CD4-positive, alpha-beta T cell treated with Interferon gamma for 1 hour (primary cell): ENCODE measurements at regions not wholly inside any gene's neighbourhood (a gene's known extent, or its start where the extent isn't known, plus 50 kb on each side); places are given as distances from the start of the nearest gene placed in this dataset.
"Not testable (repeated sequence)": the region's sequence is repeated elsewhere in the genome, so short reads cannot be mapped to it uniquely, and the experiment has no call there.

Source experiments
- DNase-seq: peaks from one replicate; pipeline ENCODE4 v3.0.0-alpha.2; 2020

DNA sequence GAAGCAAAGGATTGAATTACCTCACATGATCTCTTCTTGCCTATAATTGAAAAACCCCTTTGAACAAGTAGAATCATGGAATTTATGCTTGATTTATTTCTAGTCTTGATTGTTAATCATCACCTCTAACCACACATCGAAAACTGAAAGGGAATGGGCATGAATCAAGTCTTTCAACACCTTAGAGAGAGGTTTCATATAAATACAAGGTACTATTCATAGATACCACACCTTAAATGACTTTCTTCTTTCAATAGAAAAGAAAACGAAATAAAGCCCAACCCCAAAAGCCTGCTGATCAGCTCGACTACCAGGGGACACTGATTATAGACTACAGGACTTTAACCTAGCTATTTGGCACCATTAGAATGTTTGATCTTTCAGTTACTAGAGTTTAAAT lies 128.6 kb upstream of the PTPRZ1 start:
- DNase-seq = no peak

DNA sequence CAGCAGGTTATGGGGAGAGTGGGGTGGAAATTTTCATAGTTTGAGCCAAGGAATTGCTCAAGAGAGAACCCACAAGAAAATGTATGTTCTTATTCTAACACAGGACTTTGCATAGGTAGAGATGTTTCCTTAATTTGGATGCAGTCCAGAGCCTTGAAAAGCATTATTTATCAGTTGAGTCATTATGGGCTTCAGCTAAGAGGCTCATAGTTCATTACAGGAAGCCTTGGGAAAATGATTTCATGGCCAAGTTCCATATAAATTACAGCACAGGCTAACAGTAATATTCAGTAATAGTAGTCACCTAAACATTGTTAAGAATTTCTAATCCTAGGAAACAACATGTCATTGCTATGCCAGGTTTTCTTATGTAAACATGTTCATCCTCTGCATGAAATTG lies 131.1 kb upstream of the PTPRZ1 start:
- no peak for DNase-seq

DNA sequence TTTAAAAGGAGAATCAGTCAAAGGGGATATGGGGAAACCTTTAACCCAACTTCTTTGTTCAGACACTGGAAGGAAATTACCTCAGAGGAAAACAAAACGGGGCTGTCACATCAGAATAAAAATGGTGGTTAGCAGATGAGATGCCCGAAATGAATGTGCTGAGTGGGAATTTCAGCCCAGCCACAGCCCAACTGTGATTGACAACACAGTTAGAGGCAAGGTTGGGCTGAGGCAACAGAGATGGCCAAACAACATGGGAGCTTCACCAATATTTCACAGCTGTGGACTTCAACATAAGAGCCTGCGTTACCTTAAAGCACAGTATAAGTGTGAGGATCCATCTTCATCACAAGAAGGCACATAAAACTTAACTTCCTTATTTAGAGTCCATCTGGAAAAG lies 133.5 kb upstream of the PTPRZ1 start:
- no peak for DNase-seq

DNA sequence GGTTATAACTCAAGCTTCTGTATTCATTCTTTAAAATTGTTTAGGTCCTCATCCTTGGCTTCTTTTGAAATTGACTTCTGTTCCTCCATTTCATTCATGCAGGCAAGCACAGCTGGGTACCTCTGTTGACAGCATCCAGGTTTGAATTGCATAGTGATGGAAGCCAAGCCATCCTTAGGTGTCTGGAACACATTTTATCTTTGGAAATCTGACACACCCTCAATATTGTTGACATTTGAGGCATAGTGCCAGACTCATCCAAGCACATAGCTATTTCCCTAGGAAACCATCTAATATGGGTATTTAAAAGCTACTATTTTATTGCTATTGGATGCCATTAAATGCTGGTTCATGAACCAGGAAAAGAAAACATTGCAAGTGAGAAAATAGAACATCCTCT lies 142.1 kb upstream of the PTPRZ1 start:
- no peak for DNase-seq

DNA sequence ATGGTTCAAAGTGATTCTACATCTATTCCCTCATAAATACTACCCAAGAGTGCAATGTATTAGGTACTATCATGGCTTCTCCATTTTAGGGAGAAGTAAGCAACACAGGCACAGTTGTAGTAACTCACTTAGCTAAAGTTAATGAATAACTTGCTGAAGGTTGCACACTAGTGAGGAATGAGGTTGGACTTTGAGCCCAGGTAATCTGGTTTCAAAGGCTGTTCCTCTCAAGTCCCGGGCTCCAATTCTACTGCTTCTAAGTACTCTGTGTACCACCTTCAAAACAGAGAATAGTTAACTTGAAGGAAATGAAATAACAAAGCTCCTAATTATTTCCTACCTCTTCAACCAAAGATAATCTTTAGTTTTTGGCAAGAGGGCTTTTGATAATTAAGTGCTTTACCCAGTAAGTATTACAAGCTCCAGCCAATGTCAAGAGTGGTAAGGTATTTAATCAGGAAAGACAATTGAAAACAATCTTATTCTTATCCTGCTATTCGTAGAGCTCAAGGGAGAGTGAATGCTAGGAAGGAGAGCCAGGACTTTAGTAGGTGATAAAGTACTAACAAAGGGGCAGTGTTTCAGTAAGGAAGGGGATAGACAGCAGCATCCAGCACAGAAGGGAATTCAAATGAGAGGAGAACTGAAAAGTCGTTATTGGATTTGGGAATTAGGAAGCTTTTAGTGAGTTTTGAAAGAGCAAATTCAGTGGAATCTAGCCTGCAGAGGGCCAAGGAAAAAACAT lies 158.2 kb upstream of the PTPRZ1 start:
- DNase-seq = no peak

DNA sequence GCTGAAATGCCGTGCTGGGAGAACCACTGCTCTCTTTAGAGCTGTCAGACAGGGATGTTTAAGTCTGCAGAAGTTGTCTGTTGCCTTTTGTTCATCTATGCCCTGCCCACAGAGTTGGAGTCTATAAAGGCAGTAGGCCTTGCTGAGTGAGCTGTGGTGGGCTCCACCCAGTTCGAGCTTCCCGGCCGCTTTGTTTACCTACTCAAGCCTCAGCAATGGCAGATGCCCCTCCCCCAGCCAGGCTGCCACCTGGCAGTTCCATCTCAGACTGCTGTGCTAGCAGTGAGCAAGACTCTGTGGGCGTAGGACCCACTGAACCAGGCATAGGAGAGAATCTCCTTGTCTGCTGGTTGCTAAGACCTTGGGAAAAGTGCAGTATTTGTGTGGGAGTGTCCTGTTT lies 160.0 kb upstream of the PTPRZ1 start:
- DNase-seq = not testable (repeated sequence)

DNA sequence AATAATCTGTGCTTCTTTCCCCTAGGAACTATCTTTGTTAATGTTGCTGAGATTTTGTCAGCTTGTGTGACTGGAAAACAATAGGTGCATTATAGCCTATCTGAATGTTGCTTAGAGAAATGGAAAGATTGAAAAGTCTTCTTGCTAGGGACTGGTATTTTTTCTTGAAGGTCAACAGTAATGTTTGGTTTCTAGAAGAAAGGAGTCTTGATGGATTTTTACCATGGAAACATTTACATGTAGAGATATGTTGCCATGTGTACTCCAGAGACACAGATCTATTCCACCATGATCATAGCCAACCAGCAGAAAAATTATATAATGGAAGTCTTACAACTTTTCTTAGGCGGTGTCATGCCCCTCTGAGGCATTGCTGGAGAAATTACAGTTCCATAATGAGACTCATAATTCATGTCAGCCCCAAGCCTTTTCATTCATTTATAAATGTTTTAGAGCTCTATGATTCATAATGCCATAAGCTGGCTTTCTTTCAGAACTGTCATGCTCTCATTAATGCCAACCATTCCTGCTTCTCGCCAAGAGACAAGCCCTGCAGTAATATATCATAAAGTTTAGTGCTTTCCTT lies 175.1 kb upstream of the PTPRZ1 start:
- no peak for DNase-seq

DNA sequence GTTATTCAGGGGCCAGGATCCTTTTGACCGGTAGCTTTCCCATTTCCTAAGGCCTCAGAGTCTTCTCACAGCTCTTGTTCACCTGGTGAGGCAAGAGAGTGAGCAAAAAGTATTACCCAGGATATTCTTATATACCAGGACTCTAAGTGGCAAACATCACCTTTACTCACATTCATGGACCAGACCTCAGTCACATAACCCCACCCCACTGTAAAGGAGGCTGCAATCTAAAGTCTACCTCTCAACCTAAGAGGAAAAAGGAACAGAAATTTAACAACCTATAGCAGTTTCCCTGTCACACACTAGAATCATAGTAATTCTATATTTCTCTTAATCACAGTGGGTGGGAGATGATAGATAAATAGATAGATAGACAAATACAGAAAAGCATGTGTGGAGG lies 176.0 kb upstream of the PTPRZ1 start:
- no peak for DNase-seq

DNA sequence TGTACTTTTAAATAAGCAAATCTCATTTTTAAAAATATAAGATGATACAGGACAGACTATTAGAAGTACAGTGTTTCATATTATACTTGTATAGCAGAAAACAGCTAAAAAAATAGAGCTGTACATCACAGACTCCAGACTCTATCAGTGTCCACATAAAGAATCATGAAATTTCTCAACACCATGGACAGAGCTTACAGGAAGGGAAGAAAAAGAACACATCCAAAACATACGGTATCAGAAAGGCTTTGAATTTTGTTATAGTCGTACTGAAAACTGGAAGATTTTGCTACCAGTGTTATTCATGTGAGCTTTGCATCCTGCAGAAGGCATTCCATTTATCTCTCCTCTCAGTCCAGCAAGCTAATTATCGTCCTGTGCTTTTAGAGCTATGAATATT lies 183.2 kb upstream of the PTPRZ1 start:
- no peak for DNase-seq

DNA sequence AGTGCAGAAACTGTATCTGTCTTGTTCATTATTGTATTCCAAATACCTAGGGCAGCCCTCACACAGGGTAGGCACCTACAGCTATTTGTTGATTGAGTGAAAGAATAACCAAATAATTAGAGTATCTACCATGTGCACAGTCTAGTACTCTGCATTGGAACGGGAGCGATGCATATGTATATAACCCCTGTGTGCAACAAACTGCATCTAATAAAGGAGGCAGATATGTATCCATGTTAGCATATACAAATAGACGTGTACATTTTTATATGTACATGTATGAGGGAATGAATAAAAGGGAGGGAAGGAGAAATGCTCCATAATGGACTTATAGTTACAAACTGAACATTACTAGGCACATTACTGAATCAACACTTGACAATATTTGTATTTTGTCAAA lies 191.3 kb upstream of the PTPRZ1 start:
- DNase-seq = no peak

DNA sequence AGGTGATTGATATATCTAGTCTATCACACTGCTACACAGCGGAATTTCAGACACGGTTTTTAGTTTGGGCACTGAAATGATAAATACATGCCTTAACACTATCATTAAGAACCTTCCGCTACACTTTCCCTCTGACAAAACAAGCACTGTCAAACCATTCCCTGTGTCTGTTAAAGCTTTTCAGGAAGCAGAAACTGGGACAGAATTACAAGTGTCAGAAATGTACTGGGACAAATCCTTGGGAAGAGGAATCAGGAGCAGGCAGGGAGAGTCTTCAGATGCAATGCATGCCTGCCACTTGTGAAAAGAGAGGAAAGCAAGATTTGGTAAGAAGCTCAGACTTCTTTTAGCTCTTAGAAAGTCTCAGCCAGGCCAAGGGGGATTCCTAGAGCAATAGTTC lies 196.8 kb upstream of the PTPRZ1 start:
- no peak for DNase-seq

DNA sequence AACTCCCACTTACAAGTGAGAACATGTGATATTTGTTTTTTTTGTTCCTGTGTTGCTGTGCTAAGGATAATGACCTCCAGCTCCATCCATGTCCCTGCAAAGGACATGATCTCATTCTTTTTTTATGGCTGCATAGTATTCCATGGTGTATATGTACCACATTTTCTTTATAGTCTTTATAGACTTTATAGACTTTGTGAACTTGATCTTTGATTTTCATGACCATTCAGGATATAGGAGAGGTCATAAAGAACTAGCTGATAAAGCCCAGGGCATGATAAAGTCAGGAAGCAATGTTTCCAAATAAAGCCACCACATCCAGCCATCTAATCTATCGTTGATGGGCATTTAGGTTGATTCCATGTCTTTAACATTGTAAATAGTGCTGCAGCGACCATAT lies 198.5 kb upstream of the PTPRZ1 start:
- not testable (repeated sequence) for DNase-seq

DNA sequence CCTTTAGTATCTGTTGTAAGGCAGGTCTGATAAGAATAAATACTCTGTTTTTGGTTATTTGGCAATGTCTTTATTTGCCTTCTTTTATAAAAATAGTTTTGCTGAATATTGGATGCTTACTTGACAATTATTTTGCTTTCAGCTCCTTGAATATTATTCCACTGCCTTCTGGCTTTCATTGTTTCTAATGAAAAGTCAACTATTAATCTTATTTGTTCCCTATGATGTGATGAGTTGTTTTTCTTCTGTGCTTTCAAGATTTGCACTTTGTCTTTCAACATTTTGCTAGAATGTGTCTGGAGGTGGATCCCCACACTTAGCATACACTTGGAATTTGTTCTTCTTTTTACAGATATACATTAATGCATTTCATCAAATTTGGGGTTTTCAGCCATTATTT lies 203.8 kb upstream of the PTPRZ1 start:
- no peak for DNase-seq

DNA sequence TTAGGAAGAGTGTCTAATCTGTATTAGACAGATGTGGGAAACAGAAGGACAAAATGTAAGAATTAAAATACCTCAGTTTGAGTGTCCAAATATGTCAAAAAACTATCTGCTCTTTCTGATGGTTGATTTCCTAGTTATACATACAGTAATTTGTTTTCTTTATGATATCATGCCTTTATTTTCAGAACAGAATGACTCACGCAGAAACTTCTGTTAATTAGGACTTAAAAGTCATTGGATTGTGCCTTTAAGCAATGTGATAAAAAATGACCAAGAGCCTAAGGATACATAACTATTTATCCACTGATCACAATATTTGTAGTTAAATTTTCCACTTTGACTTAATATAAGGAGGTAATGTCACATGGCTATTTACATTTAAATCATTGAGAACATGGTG lies 206.7 kb upstream of the PTPRZ1 start:
- DNase-seq = no peak

DNA sequence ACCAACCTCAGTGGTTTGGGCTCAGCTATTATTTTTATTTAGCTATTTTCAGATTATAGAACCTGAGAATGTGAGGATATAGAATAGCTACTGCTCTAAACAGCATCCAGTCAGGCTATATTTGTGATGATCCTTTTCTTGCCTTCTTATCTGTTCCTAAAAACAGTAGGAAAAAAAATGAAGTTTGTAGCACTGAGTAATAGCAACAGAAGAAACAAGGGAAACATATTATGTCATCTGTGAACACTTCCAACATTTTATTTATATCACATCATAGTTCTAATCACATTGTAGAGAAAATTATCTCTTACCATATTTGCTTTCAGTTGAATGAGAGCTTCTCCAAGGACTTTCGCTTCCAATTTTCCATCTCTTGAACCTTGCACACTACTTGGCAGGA lies 229.6 kb upstream of the PTPRZ1 start:
- no peak for DNase-seq

DNA sequence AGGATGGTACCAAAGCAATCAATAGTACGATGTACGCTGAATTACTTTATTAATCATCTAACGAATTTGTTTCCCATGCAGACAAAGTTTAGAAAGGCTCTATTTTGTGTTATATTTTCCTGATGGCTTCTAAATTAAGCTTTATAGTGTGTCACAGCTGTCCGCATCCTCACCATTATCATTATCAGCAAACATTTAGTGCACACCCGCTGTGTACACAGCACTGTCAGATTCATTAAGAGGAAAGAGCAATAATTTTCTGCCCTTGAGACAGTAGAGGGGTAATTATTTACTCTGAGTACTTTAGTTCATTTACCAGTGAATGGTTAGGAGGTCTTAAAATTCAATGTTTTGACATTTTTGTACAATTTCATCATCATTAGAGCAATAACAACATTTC lies 233.3 kb upstream of the PTPRZ1 start:
- DNase-seq = no peak

DNA sequence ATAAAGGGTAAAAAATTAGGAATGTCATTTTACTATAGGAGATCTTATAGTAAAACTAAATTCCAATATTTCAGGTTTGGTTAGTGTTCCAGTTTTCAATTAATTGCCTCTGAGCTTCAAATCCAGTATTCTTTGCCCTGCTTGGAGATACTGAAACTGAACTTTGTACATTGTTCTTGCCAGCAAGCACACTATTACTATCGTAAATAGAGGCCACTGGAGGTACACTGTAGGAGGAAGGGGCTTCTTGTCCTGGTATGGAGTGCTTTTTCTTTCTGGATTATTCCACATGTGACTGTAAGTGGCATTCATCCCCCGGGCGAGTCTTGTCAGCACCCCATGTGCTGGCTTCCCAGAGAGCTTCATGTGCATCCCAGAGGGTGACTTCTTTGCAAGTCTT lies 234.7 kb upstream of the PTPRZ1 start:
- no peak for DNase-seq

DNA sequence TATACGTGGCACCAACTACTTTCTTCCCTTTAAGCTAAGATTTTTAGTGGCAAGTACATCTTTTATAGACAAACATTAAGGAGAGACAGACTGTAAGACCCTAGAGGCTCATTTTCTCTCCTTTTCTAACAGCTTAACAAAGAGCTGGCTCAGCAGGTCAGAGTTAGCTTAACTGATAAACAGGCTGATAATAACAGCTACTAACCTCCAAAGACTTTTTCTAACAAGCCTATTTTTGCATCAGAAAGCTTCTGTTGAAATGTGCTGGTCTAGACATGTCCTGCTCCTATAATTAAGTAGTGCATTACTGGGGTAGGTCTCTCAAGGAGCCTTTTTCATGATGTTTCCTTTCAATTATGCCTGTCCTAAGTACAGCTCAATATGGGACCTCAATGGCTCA lies 238.2 kb upstream of the FAM3C start:
- no peak for DNase-seq

DNA sequence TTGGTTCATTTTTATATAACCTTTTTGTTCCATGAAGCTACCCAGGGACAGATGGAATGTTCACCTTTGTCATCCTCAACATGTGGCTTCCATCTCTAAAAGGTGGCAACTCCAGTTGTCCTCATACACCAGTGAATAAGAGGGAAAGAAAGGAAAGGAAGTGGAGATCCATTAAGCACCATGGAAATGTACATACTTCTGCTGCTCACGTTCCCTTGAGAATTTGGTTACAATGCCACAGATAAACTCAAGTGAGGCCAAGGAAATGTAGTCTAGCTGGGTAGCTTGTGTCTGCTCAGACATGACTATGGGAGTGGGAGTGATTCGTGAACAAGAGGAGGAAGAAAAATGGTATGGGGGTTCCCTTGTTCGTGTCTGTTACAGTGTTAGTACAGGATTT lies 237.1 kb upstream of the FAM3C start:
- no peak for DNase-seq

DNA sequence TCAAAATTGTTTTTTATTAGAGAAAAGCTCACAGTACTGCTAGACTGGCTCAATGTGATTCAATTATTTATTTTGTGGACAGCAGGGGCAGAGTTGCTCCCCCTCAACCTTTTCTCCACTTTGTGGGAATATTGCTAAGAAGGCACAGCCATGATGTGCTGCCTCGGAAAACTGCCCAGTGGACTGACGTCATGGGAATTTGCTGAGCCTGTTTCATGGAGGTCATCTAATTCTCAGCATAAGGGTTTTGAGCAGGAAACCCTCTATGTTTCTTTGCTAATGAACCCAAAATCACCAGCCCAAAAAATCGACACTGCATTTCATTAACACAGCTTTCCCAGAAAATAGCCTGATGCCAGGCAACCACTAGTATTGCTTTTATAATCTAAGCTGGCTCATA lies 228.8 kb upstream of the FAM3C start:
- DNase-seq = no peak

DNA sequence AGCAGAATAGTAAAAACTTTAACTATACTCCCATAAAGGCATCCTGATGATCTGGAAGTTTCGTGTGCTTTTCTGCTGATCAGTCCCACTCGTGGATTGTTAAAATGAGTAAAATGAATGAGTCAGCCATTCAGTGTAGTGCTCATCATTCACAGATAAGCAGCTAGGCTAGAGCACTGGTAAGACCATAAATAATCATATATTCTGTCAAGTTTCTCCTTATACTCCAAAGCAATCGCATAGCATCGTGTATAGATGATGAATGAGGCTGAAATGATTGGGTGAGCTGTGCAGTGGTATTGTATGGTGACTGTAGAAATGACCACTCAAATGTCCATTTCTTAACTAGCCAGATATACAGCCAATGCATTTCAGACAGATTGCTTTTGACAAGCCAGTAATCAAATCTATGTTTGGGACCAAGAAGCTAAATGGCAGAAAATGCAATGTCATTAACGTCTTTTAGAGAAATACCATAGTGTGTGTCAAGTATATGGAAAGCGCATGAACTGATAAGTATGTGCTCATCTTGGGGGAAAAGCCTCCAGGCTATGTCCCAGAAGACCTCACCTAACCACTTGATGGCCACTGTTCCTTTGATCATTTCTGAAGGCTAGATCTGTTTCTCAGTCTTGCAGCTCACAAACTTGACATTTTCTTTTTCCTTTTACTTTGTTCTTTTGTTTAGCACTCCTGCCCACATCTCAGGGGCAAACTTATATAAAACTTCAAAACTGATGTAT lies 227.2 kb upstream of the FAM3C start:
- DNase-seq = no peak

DNA sequence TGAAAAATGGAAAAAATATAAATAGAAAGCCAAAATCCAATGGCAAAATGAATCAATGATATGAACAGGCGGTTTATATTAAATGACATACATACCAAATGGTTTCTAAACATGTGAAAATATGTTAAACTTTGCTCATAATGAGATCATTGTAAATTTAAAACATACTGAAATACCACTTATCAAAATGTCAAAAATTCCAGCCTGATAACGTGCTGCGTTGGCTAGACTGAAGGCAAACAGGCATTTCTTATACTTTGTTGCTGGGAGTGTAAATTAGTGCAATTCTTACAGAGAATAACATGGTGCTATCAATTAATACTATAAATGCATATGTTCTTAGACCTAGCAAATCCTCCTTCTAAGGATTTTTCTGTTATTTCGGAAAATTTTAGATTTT lies 225.8 kb upstream of the FAM3C start:
- no peak for DNase-seq

DNA sequence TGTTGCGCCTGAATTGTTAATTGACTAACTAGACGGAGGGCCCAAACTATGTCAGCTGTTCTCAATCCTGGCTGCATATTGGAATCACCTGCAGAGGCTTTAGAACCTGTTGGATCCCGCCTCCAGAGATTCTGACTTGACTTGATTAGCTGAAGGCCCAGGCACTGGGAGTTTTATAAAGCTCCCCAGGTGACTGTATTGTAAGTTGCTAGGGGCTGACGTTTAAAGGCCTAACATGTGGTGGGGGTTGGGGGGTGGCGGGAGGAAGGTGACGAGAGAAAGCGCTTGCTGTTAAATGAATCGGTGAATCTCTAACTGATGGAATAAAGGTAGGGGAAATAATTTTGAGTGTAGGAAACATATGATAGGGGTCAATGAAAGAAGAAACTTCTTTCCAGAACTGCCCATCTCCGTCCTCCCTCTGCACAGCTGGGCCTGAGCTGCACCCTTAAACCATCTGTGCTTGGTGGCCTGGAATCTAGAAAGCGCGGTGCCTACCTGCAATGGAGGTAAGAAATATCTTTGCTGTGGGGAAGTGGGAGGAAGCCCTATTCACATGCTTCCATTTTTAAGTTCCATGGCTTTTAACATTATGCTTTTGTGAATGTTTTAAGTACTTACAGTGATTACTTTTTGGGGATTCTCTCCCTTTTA lies 225.0 kb upstream of the FAM3C start:
- no peak for DNase-seq

DNA sequence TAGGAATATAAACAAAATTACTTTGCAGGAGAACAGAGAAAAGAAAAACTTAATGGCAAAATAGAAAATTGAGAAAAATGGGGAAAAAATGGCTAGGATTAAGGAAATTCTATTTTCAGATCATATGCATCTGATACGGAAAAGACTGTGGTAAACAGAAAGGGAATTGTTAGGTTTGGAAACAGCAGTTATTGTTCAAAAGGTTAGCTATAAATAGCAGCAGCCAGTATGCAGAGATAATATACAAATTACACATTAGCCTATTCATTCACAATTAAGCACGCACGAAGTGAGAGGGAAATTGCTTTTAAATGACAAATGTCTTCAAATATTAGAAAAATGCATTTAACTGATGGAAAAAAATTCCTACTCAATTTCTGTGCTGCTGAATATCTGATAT lies 224.1 kb upstream of the FAM3C start:
- DNase-seq = no peak
